WERI-Rb-1 (cell line): ENCODE measurements at regions not wholly inside any gene's neighbourhood (a gene's known extent, or its start where the extent isn't known, plus 50 kb on each side); places are given as distances from the start of the nearest gene placed in this dataset.

Source experiments
- DNase-seq: peaks from one replicate; pipeline ENCODE4 v3.0.0-alpha.2; 2020
- H3K27ac ChIP-seq: fragments of 250-450 bp; sonication (Bioruptor Pico); 2 replicates; pipeline ENCODE4 v1.5.1; 2020; ENCODE audit warnings: mild to moderate bottlenecking, moderate library complexity
- H3K27me3 ChIP-seq: fragments of 250-450 bp; sonication (Bioruptor Pico); 2 replicates; pipeline ENCODE4 v1.5.1; 2021; ENCODE audit warnings: mild to moderate bottlenecking, low read depth, moderate library complexity; ENCODE audit not compliant: insufficient read depth, severe bottlenecking
- H3K36me3 ChIP-seq: fragments of 250-450 bp; sonication (Bioruptor Pico); 2 replicates; pipeline ENCODE4 v1.5.1; 2020; ENCODE audit warnings: mild to moderate bottlenecking, moderate library complexity
- H3K4me3 ChIP-seq: 2 replicates; pipeline ENCODE4 v1.5.1; 2011; ENCODE audit warnings: low read depth, mild to moderate bottlenecking, control low read depth, low read length
- H3K9me3 ChIP-seq: fragments of 250-450 bp; sonication (Bioruptor Pico); 2 replicates; pipeline ENCODE4 v1.5.1; 2021; ENCODE audit warnings: mild to moderate bottlenecking, moderate library complexity; ENCODE audit not compliant: severe bottlenecking
- CTCF ChIP-seq: IDR thresholded peaks from 2 replicates; pipeline ENCODE4 v1.5.1; 2011; ENCODE audit warnings: low read depth, mild to moderate bottlenecking, control low read depth, inconsistent platforms, low read length

- no peaks in the 10 kb centered on the region for H3K9me3 ChIP-seq
- H3K27ac ChIP-seq: no peak overlapping the region
- no peaks in the 10 kb centered on the region for H3K36me3 ChIP-seq
- H3K27me3 ChIP-seq: no peaks in the 10 kb centered on the region
- no peak for TF ChIP-seq CTCF
- H3K4me3 ChIP-seq: no peak overlapping the region
- no peak for DNase-seq
These were observed 1466.4 kb downstream of the PLA2G4A start for GRCh38 chr1:188295157-188295556.

- no peaks in the 10 kb centered on the region for H3K9me3 ChIP-seq
- H3K36me3 ChIP-seq: no peaks in the 10 kb centered on the region
- H3K4me3 ChIP-seq: no peak overlapping the region
- H3K27ac ChIP-seq: no peak overlapping the region
- DNase-seq: no peak
- no peak for TF ChIP-seq CTCF
- no peaks in the 10 kb centered on the region for H3K27me3 ChIP-seq
These were observed 1474.0 kb downstream of the PLA2G4A start for GRCh38 chr1:188302746-188303145.

- Histone ChIP-seq H3K27ac (no peak overlapping the region), H3K4me3 (no peak overlapping the region), H3K27me3 (no peaks in the 10 kb centered on the region), H3K9me3 (no peaks in the 10 kb centered on the region), H3K36me3 (no peaks in the 10 kb centered on the region)
- no peak for DNase-seq
- no peak for TF ChIP-seq CTCF
These were observed 1485.9 kb downstream of the PLA2G4A start for GRCh38 chr1:188314557-188315137.

GRCh38 chr1:188317894-188318293 is 1489.1 kb downstream of the PLA2G4A start:
- no peak for TF ChIP-seq CTCF
- H3K27ac ChIP-seq: no peak overlapping the region

GRCh38 chr1:188325211-188325610 is 1496.5 kb downstream of the PLA2G4A start:
- Histone ChIP-seq H3K4me3 (no peak overlapping the region), H3K27me3 (no peaks in the 10 kb centered on the region), H3K36me3 (no peaks in the 10 kb centered on the region), H3K27ac (no peak overlapping the region), H3K9me3 (no peaks in the 10 kb centered on the region)
- no peak for TF ChIP-seq CTCF
- DNase-seq: no peak

More at GRCh38 chr1:188317894-188318293, 1489.1 kb downstream of the PLA2G4A start:
- H3K27me3 ChIP-seq: no peaks in the 10 kb centered on the region
- no peaks in the 10 kb centered on the region for H3K9me3 ChIP-seq
- DNase-seq: no peak
- H3K4me3 ChIP-seq: no peak overlapping the region
- H3K36me3 ChIP-seq: no peaks in the 10 kb centered on the region

- no peaks in the 10 kb centered on the region for H3K36me3 ChIP-seq
- H3K27me3 ChIP-seq: no peaks in the 10 kb centered on the region
- H3K27ac ChIP-seq: peak overlapping the region; percentile 69
- no peaks in the 10 kb centered on the region for H3K9me3 ChIP-seq
- H3K4me3 ChIP-seq: no peak overlapping the region
- peak; percentile 60 for DNase-seq
- no peak for TF ChIP-seq CTCF
These were observed 1515.2 kb downstream of the PLA2G4A start for GRCh38 chr1:188343914-188344313.
